Suppressor macrophage (primary cell): ENCODE measurements at regions not wholly inside any gene's neighbourhood (a gene's known extent, or its start where the extent isn't known, plus 50 kb on each side); places are given as distances from the start of the nearest gene placed in this dataset.

Source experiments
- DNase-seq, 4 experiments: peaks; one replicate each; pipeline ENCODE4 v3.0.0-alpha.2; 2020 to 2022

DNA sequence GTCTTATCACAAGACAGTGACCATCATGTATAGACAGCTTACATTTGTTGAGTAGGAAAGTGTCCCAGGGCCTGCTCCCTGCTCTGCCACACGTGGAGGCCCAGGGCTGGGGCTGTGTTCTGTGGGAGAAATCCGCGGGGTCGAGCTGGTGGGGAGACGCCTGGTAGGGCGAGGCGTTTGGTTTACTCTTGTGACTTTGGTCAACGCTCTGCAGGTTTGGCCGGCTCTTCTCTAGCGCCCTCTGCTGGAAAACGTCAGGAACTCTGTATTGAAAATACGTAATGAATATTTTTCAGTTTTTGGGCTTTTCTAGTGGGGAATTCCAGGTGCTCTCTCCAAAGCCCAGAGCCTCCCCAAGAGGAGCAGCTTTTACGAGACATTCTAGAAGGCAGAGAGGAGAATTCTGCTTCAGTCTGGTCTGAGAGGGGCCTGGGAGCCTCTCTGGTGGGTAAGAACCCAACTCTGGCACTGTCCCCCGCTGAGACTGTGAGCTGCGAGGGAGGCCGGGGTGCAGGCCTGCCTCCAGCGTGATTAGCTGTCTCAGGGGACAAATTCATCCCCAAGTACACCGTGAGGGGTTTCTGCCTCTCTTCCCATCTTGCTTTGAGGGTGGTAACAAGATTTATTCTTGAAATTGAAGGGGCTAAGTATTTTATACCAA lies 112.6 kb upstream of the RALGAPA2 start:
- peak; percentile 67 to 89 (median 78) for DNase-seq

DNA sequence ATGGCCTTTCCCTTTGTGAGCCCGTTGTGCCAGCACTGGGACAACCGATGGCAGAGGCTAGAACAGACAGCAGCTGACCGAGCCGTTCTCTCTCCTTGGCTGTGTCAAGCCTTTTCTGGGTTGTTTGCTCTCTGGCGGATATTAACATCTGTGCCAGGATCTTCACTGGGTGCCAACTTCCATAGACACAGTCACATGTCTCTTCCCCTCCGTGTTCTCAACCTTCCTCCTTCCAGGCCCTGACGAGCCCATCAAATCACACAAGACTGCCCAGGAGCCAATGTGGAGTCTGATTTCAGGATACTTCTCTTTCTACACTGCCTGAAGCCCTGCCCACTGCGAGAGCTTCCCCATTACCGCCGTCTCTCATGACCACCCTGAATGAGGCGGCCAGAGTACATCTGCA lies 111.0 kb upstream of the RALGAPA2 start:
- peak; percentile 64 to 84 (median 78) for DNase-seq

DNA sequence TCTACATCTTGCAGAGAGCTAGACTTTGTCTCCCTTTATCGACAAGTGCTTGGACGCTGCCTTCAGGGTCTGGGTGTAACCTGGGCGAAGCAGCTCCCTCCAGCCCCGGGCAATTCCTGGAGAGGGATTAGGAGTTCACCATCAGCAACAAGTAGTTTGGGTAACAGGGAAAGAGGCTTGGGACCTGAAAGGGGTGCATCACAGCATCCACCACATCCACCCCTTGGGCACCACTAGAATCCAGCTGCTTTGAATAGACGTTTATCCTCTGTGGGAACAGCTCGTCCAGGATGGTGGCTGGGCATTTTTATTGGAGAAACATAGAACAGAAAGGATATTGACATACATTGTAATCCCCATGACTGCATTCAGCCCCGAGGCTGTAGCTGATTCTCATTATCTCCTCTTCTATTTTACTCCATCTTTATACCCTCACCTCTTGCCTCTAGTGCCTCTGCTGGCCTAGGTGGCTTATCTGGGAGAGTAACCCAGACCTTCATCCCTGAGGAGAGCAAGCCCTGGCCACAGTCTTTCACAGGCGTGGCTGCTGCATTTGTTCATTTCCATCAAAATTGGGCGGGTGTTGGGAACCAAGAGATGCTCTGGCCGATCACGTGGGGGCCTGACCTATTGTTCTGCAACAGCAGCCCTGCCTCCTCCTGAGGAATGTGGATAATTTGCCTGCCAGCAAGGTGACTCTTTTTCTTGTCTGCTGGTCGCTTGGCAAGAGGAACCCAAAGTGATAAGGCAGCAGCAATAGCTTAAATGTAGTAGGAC lies 109.2 kb upstream of the RALGAPA2 start:
- no peak for DNase-seq

DNA sequence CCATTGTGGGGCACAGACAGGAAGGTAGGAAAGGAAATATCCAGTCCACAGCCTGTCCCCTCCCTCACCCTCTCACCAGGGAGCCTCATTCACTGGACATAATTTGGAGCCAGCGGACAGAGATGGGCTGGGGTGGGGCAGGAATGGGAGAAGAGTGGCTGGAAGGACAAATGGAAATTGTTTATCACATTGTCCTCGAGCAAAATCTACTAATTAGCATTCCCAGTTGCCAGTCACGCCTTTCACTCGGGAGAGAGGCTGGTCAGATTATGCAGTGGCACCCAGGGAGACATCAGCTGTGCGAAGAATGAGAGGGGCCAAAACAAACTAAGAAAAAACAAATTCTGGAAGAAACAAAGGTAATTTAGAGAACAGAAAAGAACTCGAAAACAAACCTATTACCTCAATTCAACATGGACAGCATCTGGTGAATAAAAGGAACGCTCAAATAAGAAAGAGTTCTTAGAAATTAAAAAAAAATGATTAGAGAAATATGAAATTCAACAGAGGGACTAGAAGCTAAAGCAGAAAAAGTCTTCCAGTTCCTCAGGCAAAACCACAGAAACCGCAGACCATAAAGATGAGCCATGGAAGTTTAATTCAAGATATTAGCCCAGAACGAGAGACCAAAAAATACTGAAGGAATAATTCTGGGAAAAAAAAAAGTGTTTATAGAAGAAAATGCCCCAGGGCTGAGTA lies 108.5 kb upstream of the RALGAPA2 start:
- DNase-seq, result peak in 2 of 4 experiments; percentile 17 to 44

DNA sequence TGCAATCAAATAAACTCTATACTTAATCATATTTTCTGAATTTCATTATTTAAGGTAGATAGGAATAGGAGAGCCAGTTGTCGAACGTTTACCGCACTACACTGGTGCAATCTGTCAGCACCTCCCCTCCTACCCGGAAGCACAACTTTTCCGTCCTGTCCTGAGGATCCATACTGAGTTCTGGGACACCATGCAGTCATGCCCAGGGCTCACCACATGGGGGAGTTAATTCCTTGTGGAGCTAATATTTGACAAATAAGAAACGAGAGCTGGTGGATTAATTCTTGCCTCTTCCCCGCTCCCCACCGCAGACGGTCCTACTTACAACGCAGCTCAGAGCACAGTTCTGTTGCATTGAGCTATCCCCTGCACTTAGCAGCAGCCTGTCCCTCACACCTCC lies 107.7 kb upstream of the RALGAPA2 start:
- peak; percentile 23 to 52 (median 28) for DNase-seq

DNA sequence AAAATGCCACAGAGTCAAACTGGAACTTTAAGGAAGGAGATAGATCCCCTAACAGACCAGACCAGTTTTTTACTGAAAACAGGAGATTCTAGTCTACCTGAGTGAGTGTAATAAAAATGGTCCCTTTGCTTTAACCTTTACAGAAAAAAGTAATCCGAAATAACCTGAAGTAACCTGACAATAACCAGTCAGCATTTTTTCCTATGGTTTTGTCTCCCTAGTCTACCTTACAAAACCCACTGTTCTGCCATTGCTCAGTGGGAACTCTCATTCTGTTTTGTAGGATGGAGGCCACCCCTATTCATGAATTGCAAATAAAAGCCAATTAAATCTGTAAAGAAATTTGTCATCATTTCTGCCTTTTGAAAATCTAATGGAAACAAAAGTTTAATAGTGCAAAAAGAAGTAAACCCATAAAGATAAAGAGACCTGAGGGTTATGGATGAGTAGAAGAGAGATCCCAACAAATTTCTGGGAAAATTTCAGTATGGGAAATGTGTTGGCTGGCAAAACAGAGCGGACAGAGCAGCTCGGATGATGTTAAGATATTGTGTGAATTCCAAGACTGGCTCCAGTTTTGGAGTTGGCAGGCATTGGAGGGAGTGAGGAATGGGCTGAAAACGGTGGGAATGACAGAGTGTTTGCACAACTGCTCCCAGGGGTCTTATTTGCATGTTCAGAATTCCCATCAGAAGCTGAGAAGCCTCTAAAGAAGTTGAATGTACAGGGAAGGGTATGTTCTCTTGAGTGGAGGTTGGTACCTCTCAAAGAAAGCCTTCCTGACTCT lies 104.7 kb upstream of the RALGAPA2 start:
- no peak for DNase-seq

DNA sequence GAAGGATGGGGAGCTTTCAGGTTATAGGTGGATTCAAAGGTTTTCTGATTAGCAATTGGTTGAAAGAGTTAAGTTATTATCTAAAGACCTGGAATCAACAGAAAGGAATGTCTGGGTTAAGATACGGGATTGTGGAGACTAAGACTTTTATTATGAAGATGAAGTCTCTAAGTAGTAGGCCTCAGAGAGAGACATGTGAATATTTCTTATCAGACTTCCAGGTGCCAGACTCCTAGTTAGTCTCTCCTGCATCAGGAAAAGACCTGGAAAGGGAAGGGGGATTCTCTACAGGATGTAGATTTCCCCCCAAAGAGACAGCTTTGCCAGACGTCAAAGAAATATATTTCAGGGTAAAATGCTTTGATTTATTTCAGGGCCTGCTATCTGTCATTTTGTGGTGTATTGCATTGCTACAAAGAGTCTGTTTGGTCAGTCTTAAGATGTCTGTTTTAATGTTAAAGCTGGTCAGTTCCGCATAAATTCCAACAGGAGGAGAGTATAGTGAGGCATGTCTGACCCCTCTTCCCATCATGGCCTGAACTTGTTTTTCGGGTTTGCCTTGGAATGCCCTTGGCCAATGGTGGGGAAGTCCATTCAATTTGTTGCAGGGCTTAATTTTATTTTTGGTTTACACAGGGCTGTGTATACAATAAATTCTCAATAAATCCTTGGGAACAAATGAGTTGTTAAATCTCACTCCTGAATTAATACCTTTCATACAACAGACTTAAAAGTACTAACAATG lies 103.4 kb upstream of the RALGAPA2 start:
- DNase-seq, result no peak

DNA sequence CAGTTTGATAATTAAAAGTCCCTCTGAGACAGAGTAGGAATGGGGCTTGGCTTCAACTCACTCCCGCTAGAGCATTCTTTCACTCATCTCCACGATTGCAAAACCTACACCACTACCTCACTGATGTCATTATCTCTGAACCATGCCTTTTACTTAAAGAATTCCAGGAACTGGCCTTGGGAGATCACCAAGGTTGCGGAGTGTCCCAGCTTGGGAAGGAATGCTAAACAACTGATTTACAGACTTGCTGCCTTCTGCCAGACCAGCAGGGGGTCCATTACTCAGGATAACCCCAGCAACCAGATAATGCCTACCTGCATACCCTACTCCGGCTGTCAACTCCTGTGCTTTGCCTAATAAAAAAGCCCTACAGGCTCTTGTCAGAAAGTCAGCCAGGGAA lies 102.2 kb upstream of the RALGAPA2 start:
- no peak for DNase-seq

DNA sequence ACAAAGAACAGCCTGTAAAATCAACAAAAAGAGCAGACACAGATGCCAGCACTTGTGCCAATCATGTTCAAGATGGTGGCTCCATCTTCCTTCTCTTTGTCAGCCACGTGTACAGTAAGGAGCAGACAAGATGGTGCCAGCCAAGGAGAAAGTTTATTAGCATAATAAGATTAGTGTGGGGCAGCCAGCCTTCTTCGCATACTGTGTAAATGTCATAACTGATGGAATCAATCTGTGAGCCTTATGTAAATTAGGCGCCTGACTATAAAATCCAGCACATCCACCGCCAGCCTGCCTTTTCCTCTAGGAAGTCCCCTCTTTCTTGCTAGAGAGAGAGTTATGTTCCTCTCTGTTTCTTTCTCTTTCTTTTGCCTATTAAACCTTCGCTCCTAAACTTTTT lies 99.7 kb upstream of the RALGAPA2 start:
- no peak for DNase-seq

DNA sequence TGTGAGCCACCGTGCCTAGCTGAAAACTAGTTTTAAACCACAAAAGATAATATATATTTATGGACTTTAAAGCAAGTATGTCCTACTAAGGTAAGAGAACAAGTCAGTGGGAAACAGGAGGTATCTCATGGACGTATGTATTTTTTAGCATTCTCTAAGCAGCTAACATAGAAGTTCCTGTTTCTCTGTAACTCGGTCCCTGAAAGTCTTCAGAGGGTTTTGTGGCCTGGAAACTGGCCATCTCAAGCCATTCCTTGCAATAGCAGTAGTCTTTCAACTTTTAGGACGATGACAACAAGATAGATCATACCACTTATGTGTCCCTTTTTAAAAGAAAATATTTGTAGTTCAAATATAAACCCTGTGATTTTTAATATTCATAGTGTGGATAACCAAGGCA lies 95.6 kb upstream of the RALGAPA2 start:
- DNase-seq, result peak in 3 of 4 experiments; percentile 30 to 39 (median 33)

DNA sequence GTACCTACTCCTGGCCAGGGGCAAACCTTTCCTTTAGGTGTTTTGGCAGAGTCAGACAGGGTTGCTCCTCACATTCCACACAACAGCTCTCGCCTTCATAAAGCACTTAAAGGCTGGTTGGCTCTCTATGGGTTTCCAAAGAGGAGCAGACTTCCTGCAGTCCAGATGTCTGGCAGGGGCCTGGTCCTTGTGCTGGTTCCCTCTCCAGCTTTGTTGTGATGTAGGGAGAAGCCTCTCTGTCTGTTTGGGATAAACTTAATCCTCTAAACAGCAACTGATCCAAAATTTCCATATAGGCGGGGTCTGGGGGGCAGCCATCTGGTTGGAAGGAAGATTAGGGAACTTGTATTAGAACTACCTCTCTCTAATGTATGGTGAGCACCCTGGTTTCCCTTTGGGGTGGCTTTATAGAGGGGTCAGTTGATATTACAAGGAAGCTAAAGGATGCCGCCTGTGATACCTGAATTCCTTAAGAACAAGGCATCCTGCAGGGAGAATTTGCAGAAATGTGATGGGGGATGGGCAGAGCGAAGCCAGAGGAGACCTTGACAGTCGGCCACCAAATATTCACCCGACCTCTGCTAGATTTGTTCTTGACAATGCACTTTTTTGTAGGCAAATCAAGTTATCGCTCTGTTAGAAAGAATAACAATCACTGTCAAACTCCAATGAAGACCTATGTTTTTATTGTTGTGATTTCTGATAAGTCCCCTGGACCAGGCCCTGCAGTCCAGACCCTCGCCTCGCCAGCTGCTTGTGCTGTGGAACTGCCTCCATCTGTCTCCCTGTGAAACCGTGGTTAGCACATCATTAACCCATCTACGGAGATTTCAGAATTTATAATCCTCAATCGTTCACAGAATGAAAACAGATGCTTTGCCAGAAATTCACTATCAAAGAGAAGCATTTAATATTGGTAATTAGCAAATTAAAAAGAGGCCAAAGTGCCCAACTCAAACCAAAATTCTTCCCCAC lies 94.0 kb upstream of the RALGAPA2 start:
- DNase-seq, result no peak

DNA sequence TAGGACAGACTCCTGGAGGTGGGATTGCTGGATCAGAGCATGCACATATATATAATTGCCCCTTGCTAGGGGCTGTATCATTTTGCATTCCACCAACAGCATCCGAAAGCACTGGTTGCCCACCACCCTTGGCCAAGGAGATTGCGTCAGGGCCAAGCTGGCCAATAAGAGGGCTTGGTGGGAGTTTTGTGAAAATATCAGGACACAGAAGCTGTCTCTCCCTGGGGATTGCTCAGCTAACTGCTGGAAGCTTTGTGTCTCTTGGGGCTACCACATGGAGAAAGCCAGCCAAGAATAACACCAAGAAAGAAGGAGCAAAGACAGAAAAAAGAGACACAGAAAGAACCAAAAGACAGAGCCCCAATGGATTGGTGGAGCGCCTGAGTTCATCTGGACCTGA lies 90.6 kb upstream of the RALGAPA2 start:
- DNase-seq, result no peak

DNA sequence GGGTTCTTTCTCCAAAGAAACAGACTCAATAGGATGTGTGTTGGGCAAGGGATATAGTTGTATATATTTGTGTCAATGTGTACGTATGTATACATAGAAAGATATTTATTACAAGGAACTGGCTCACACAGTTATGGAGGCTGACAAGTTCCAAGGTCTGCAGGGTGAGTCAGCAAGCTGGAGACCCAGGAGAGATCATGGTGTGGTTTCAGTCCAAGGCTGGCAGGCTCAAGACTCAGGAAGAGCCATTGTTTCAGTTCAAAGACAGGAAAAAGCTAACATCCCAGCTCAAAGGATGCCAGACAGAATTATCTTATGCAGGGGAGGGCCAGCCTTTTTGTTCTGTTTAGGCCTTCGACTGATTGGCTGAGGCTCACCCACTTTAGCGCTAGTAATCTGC lies 89.9 kb upstream of the RALGAPA2 start:
- DNase-seq, result no peak

DNA sequence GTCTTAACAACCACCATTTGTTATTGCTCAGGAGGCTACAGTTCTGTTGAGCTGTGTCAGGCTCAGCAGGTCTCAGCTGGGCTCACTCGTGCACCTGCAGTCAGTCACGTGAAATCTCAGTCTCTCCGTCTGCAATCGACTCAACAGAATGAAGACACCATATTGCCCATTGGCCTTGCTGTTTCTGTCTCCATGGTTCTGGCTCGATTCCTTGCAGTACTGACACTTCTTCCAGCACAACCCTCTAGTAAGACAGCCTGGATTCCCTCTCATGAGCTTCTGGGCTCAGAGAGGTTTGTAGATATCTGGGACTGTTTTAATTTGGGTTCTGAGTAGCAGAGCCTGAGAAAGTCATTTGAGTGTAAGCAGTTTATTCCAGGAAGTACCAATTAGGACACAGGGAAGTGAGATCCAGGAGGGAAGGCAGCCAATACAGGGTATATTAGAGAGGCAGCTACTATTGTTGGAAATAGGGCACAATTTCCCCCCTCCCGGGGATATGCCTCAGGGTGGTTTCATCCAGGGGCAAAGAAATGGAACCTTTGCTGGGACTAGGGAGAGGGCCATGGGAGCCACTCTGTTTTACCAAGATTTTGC lies 87.4 kb upstream of the RALGAPA2 start:
- no peak for DNase-seq

DNA sequence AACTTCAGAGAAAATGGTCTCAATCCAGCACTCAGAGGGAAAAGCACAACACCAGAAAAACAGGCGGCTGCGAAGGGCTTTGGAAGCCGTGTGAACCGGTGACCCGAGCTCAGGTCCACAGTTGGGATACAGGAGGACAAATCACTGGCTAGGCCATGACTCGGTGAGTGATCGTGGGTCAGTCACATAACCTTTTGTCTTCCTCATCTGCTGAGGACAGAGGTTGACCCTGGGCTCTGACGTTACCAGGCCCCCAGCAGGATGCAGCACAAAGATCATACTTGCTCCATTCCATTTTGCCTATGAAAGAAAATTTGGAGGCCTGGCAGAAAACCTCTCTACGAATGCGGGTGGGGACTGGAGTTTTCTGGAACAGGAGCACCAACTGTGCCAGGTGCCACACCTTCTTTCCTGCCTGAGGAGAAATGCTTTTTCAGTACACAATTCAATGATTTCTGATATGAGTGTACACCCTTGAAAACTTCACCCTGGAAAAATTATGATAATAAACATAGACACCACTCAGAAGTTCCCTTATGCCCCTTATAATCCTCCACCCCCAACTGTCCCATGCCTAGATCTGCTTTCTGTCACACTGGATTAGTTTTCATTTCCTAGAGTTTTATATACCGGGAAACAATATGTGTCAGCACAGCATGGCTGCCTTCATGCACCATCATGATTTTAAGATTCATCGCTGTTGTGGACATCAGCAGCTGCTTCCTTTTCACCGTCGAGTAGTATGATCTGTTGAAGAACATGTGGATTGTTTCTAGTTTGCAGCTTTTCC lies 85.3 kb upstream of the RALGAPA2 start:
- no peak for DNase-seq

DNA sequence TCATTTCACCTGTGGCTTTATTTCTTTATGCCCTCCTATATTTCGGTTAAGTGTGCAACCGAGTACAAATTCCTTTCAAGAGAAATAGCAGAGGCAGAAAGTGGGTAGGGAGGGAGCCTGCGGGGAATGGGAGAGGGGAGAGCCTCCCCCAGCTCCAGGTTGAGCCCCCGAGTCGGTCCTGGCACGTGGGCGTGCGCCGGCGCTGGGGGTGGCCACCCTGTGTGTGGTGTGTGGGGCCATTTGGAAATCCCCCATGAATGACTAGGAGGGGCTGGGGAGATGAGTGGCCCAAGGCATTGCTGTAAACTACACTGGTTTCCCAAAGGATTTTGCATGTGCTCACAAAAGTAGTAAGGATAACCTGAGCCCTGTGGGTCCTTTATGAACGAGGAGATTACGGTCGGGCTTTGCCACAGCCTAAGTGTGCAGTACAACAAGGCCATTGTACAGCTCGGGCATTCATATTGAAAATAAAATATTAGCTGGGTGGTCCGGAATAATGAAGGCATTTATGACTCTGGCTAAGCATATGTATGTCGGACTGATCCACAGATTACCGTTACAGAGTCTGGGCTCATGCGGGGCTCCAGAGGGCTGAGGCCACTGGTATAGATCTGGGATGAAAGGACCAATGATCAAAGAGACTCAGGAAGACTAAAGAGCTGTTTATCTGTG lies 84.5 kb upstream of the RALGAPA2 start:
- no peak for DNase-seq

DNA sequence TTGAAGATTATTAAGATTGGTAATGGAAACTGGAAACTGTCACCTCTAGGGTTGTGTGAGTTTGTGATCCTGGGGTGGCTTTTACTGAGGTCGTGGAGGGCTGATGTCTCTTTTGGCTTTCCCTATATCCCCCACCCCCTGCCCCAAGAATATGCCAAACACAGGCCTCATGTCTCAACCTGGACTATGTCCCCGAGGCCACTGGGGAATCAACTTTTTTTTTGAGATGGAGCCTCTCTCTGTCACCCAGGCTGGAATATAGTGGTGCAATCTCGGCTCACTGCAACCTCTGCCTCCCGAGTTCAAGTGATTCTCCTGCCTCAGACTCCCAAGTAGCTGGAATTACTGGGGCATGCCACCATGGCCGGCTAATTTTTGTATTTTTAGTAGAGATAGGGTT lies 83.3 kb upstream of the RALGAPA2 start:
- no peak for DNase-seq

DNA sequence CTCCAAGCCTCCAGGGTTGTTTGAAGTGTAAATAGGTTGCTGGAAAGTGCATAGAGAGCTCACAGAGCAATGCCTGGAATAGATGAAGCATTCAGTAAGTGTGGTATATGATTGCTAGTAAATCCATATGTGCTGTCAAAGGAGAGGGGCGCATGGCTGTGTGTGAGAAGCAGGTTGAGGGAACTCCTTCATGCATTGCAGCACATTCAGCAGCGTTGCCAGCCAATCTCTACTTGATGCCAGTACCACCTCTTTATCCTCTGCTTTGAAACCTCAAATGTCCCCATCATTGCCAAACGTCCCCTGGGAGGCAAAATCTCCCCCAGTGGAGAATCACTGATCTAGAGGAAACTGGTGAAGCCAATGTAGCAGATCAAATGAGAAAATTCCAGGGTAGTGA lies 82.7 kb upstream of the RALGAPA2 start:
- no peak for DNase-seq

DNA sequence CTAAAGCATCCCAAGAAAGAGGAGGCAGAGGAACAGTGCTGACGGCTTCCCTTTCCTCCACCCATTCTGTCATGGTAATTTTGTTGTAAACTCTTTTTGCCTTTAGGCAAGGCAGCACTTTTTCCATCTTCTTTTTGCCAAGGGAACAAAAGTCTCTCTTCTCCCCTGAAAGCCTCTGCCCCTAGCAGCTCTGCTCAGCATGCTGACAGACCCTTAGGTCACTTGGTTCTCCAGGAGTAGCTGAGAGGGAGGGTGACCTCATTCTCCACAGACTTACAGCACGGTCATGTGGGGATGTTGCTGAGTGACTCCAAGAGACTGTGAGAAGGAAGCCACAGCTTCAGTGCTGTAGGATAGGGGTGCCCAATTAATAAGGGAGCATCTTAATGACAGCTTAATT lies 81.1 kb upstream of the RALGAPA2 start:
- peak; percentile 70 to 83 (median 82) for DNase-seq
